ENCODE measurements at regions not wholly inside any gene's neighbourhood (a gene's known extent, or its start where the extent isn't known, plus 50 kb on each side); places are given as distances from the start of the nearest gene placed in this dataset.

DNA sequence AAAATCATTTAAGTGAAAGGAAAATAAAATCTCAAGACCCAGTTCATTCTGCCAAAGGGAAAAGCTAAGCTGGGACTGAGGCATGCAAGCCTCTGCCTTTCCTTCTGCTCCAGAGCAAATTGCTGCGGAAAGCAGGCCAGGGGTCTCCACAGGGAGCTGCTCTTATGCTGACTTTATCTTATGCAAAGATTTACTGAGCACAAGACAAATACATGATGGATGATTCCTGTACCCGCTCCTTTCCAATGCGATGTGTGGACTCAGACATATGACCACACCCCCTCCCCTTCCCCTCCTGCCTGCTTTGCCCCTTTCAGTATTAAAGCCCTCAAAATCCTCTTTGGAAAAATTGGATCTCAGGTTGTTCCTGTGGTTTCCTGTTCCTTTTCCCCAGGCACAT lies 74.2 kb upstream of the INSIG1 start:
- intact Hi-C loops (cut with micrococcal nuclease), result no loop called here

DNA sequence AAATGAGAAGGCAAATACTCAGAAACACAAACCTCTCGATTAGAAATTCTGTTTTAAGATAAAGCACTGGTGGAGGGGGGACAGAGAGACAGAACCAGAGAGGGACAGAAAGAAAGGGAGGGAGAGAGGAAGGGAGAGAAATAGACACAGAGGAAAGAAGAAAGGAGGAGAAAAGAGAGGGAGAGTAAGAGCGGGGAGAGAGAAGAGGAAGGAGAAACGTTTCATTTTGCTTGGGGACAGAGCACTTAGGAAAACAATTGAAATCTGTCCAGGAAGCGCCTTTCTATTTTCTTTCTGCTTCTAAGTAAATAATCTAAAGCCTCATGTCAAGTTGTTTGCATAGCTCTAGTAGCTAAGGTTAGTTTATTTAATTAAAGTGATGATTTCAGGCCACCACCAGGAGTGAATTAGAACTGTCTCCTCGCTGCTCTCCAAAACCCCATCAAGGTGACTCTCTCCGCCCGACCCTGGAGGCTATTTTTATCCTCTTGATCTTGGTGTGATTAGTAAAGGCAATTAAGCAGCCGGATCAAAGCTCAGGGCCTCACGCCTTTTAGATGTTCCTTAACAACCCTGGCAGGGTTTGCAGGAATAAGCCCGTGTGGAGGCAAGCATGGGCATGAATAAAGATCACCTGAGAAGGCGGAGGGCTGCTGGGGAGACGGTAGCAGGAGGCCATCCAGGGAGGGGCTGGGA lies 73.4 kb upstream of the INSIG1 start:
- Histone ChIP-seq H3K9me3 (replicated peaks in 1 of 2; ENCODE audit: control insufficient read depth in 1 of 2, insufficient read depth in 1 of 2, low read length in 2 of 2) (no peaks in the 10 kb centered on the region), H2AFZ (ENCODE audit: insufficient read depth, low read depth, low read length, poor library complexity, severe bottlenecking) (no peak overlapping the region), H3K4me3 (replicated peaks in 1 of 3; ENCODE audit: low read depth in 2 of 3, low read length in 3 of 3) (no peak overlapping the region), H3K4me2 (replicated peaks; ENCODE audit: extremely low read depth, low read length, poor library complexity, severe bottlenecking) (no peak overlapping the region), H3K9ac (ENCODE audit: insufficient read depth, low read length, poor library complexity, severe bottlenecking) (no peak overlapping the region), H4K20me1 (ENCODE audit: insufficient read depth, low read length) (no peaks in the 10 kb centered on the region), H3K79me2 (ENCODE audit: insufficient read depth, low read length) (no peaks in the 10 kb centered on the region), H3K27me3 (ENCODE audit: control insufficient read depth in 2 of 2, insufficient read depth in 2 of 2, low read length in 2 of 2) (no peaks in the 10 kb centered on the region), H3K27ac (ENCODE audit: low read depth in 1 of 2, low read length in 2 of 2) (no peak overlapping the region), H3K36me3 (replicated peaks in 1 of 2; ENCODE audit: control insufficient read depth in 1 of 2, insufficient read depth in 2 of 2, low read length in 2 of 2) (no peaks in the 10 kb centered on the region), H3K4me1 (ENCODE audit: control insufficient read depth in 1 of 2, insufficient read depth in 2 of 2, low read length in 2 of 2) (no peaks in the 10 kb centered on the region)
- Mint-ChIP-seq H3K9me3 (no peaks in the 10 kb centered on the region), H3K4me1 (no peaks in the 10 kb centered on the region), H3K4me3 (no peak overlapping the region), H3K36me3 (no peaks in the 10 kb centered on the region), H3K27me3 (ENCODE audit: low read depth in 3 of 3) (peaks cover 2 to 5% (median 3%) of the 10 kb centered on the region in 3 donors), H3K27ac (peak overlapping the region in 1 of 7 donors; percentile 7)
- intact Hi-C loops (cut with micrococcal nuclease), result no loop called here
- no peak for TF ChIP-seq CTCF (IDR thresholded peaks at IDR 0.05)
- no peak for DNase-seq
- 95% methylated on average over 6 of the region's 12 CpGs for WGBS (ENCODE audit: insufficient coverage)

More for the DNA sequence above, 74.2 kb upstream of the INSIG1 start:
- no peaks in the 10 kb centered on the region for H3K4me1 Mint-ChIP-seq
- Histone ChIP-seq H3K27me3 (ENCODE audit: control insufficient read depth in 2 of 2, insufficient read depth in 2 of 2, low read length in 2 of 2) (no peaks in the 10 kb centered on the region), H3K79me2 (ENCODE audit: insufficient read depth, low read length) (no peaks in the 10 kb centered on the region), H3K9ac (ENCODE audit: insufficient read depth, low read length, poor library complexity, severe bottlenecking) (no peak overlapping the region), H2AFZ (ENCODE audit: insufficient read depth, low read depth, low read length, poor library complexity, severe bottlenecking) (no peak overlapping the region), H3K4me1 (ENCODE audit: control insufficient read depth in 1 of 2, insufficient read depth in 2 of 2, low read length in 2 of 2) (no peaks in the 10 kb centered on the region), H3K27ac (ENCODE audit: low read depth in 1 of 2, low read length in 2 of 2) (no peak overlapping the region), H3K36me3 (replicated peaks in 1 of 2; ENCODE audit: control insufficient read depth in 1 of 2, insufficient read depth in 2 of 2, low read length in 2 of 2) (no peaks in the 10 kb centered on the region), H3K9me3 (replicated peaks in 1 of 2; ENCODE audit: control insufficient read depth in 1 of 2, insufficient read depth in 1 of 2, low read length in 2 of 2) (no peaks in the 10 kb centered on the region), H3K4me3 (replicated peaks in 1 of 3; ENCODE audit: low read depth in 2 of 3, low read length in 3 of 3) (no peak overlapping the region), H4K20me1 (ENCODE audit: insufficient read depth, low read length) (no peaks in the 10 kb centered on the region), H3K4me2 (replicated peaks; ENCODE audit: extremely low read depth, low read length, poor library complexity, severe bottlenecking) (no peak overlapping the region)
- peaks cover 3 to 5% (median 4%) of the 10 kb centered on the region in 3 donors for H3K27me3 Mint-ChIP-seq (ENCODE audit: low read depth in 3 of 3)
- no peaks in the 10 kb centered on the region for H3K9me3 Mint-ChIP-seq
- TF ChIP-seq CTCF (IDR thresholded peaks at IDR 0.05), result no peak
- no peaks in the 10 kb centered on the region for H3K36me3 Mint-ChIP-seq
- no peak for DNase-seq
- no peak overlapping the region for H3K27ac Mint-ChIP-seq
- 100% methylated on average over 1 of the region's 3 CpGs for WGBS (ENCODE audit: insufficient coverage)
- no peak overlapping the region for H3K4me3 Mint-ChIP-seq
